A549 (cell line): ENCODE measurements at regions not wholly inside any gene's neighbourhood (a gene's known extent, or its start where the extent isn't known, plus 50 kb on each side); places are given as distances from the start of the nearest gene placed in this dataset.

Experiments
- ATAC-seq, 2 experiments: fragments of 200-7000 bp in 1 of 2; fragments of >200 bp in 1 of 2; cut with Nextera tagmentation in 1 of 2; cut with Tn5 transposase in 1 of 2; 3 replicates each; pipeline versions ENCODE4 v1.8.0 to v1.9.1; 2018 to 2020; ENCODE audit warnings: mild to moderate bottlenecking in 1 of 2, moderate library complexity in 1 of 2
- CTCF ChIA-PET: fragments of 300-600 bp; sonication (Branson Sonifier 250); formaldehyde crosslinking; extraction: SDS; loops from one replicate; lab custom pipeline; 2021; ENCODE audit warnings: antibody characterized with exemption, inconsistent platforms; lab: Yijun Ruan, JAX
- POLR2A ChIA-PET: fragments of 350-600 bp; formaldehyde crosslinking; extraction: SDS; loops from one replicate; lab custom pipeline; 2021; ENCODE audit warnings: antibody characterized with exemption, inconsistent platforms; lab: Yijun Ruan, JAX
- DNase-seq, 2 experiments: peaks; one replicate each; pipeline versions ENCODE4 v3.0.0 to v3.0.0-alpha.2; 2011 to 2016; ENCODE audit warnings: low read depth in 1 of 2, low spot score in 1 of 2
- FAIRE-seq: peaks from 2 replicates; lab custom pipeline; 2011; peaks lifted over from hg19 to GRCh38; lab: Jason Lieb, UNC
- H3K27ac ChIP-seq, 2 experiments: fragments of >200 bp; sonication (Bioruptor Twin); formaldehyde crosslinking; 3 replicates each; pipeline ENCODE4 v1.5.1; 2016 to 2017
- H3K4me1 ChIP-seq: fragments of >200 bp; sonication (Bioruptor Twin); formaldehyde crosslinking; 3 replicates; pipeline ENCODE4 v1.6.1; 2016
- H3K4me2 ChIP-seq: fragments of >200 bp; sonication (Bioruptor Twin); formaldehyde crosslinking; 3 replicates; pipeline ENCODE4 v1.6.1; 2016
- H3K4me3 ChIP-seq: fragments of >200 bp; sonication (Bioruptor Twin); formaldehyde crosslinking; 3 replicates; pipeline ENCODE4 v1.5.1; 2016
- H3K9me3 ChIP-seq: fragments of >200 bp; sonication (Bioruptor Twin); formaldehyde crosslinking; 3 replicates; pipeline ENCODE4 v1.6.1; 2016
- CBX2 ChIP-seq: fragments of 200-600 bp; sonication (generic); IDR thresholded peaks from 2 replicates; pipeline ENCODE4 v1.6.1; 2016; ENCODE audit warnings: low read depth, mild to moderate bottlenecking, borderline replicate concordance
- CEBPB ChIP-seq, 2 experiments: fragments of >200 bp in 1 of 2; sonication (Bioruptor Twin) in 1 of 2; formaldehyde crosslinking in 1 of 2; IDR thresholded peaks; 2 replicates each; pipeline ENCODE4 v1.6.1; 2012 to 2016
- CHD2 ChIP-seq: fragments of 150-350 bp; IDR thresholded peaks from 2 replicates; pipeline ENCODE4 v1.6.1; 2014; ENCODE audit warnings: low read length; ENCODE audit not compliant: partially characterized antibody
- EHMT2 ChIP-seq: fragments of 200-600 bp; sonication (generic); IDR thresholded peaks from 2 replicates; pipeline ENCODE4 v1.6.1; 2016; ENCODE audit warnings: antibody characterized with exemption, low read depth, mild to moderate bottlenecking, moderate library complexity
- FOSL2 ChIP-seq, 2 experiments: fragments of 450-650 bp in 1 of 2; fragments of >200 bp in 1 of 2; sonication (Bioruptor Twin) in 1 of 2; formaldehyde crosslinking; IDR thresholded peaks; 2 replicates each; pipeline versions ENCODE4 v1.5.0 to v1.6.1; 2016 to 2020; ENCODE audit warnings: mild to moderate bottlenecking in 1 of 2, moderate library complexity in 1 of 2
- GATA3 ChIP-seq: IDR thresholded peaks from 2 replicates; pipeline ENCODE4 v1.6.1; 2012; ENCODE audit warnings: borderline replicate concordance
- HOXB13 ChIP-seq: fragments of 250-450 bp; sonication (Bioruptor Pico); IDR thresholded peaks from 2 replicates; pipeline ENCODE4 v1.5.0; 2020; ENCODE audit warnings: low read depth, mild to moderate bottlenecking, moderate library complexity
- HOXB5 ChIP-seq: fragments of 250-450 bp; sonication (Bioruptor Pico); IDR thresholded peaks from 2 replicates; pipeline ENCODE4 v1.5.0; 2020; ENCODE audit warnings: mild to moderate bottlenecking, moderate library complexity
- JUNB ChIP-seq: fragments of >200 bp; sonication (Bioruptor Twin); formaldehyde crosslinking; IDR thresholded peaks from 2 replicates; pipeline ENCODE4 v1.6.1; 2016
- KDM1A ChIP-seq: fragments of 200-600 bp; sonication (generic); IDR thresholded peaks from 2 replicates; pipeline ENCODE4 v1.6.1; 2016; ENCODE audit warnings: low read depth, mild to moderate bottlenecking
- KDM5A ChIP-seq: fragments of 200-600 bp; sonication (generic); IDR thresholded peaks from 2 replicates; pipeline ENCODE4 v1.6.1; 2016; ENCODE audit warnings: antibody characterized with exemption, mild to moderate bottlenecking
- NFE2L2 ChIP-seq: fragments of 150-350 bp; conservative IDR thresholded peaks from 2 replicates; pipeline ENCODE4 v1.6.1; 2014; ENCODE audit warnings: low read length
- NPAS2 ChIP-seq: fragments of 250-450 bp; sonication (Bioruptor Pico); IDR thresholded peaks from 2 replicates; pipeline ENCODE4 v1.8.0; 2022; ENCODE audit warnings: mild to moderate bottlenecking, moderate library complexity, borderline replicate concordance
- NR3C1 ChIP-seq: fragments of >200 bp; sonication (Bioruptor Twin); formaldehyde crosslinking; IDR thresholded peaks from 3 replicates; pipeline ENCODE4 v1.6.1; 2017
- POLR2AphosphoS2 ChIP-seq: conservative IDR thresholded peaks from 2 replicates; pipeline ENCODE4 v1.6.1; 2012; ENCODE audit warnings: low read length, improper control_type of control experiment, inconsistent platforms
- RAD21 ChIP-seq, 2 experiments: fragments of >200 bp in 1 of 2; sonication (Bioruptor Twin) in 1 of 2; formaldehyde crosslinking in 1 of 2; IDR thresholded peaks in 1 of 2; conservative IDR thresholded peaks in 1 of 2; 2 replicates in 1 of 2; 3 replicates in 1 of 2; pipeline ENCODE4 v1.6.1; 2012 to 2018; ENCODE audit warnings: inconsistent platforms in 1 of 2
- RARB ChIP-seq: fragments of 250-450 bp; sonication (Bioruptor Pico); IDR thresholded peaks from 2 replicates; pipeline ENCODE4 v1.8.0; 2021; ENCODE audit warnings: mild to moderate bottlenecking, moderate library complexity
- RCOR1 ChIP-seq: fragments of 150-350 bp; IDR thresholded peaks from 2 replicates; pipeline ENCODE4 v1.6.1; 2014; ENCODE audit warnings: antibody characterized with exemption, low read length, low read depth
- RFX5 ChIP-seq: fragments of 450-650 bp; IDR thresholded peaks from 2 replicates; pipeline ENCODE4 v1.7.1; 2014; ENCODE audit warnings: antibody characterized with exemption, mild to moderate bottlenecking, moderate library complexity
- SREBF2 ChIP-seq: fragments of 450-650 bp; IDR thresholded peaks from 2 replicates; pipeline ENCODE4 v1.6.1; 2014; ENCODE audit warnings: mild to moderate bottlenecking, moderate library complexity
- TFCP2L1 ChIP-seq: fragments of 250-450 bp; sonication (Bioruptor Pico); IDR thresholded peaks from 2 replicates; pipeline ENCODE4 v1.5.0; 2021; ENCODE audit warnings: mild to moderate bottlenecking
- ZC3H11A ChIP-seq: fragments of 450-650 bp; IDR thresholded peaks from 2 replicates; pipeline ENCODE4 v1.6.1; 2014; ENCODE audit warnings: antibody characterized with exemption, mild to moderate bottlenecking
- ZFP36 ChIP-seq: fragments of 450-650 bp; IDR thresholded peaks from 2 replicates; pipeline ENCODE4 v1.6.1; 2014; ENCODE audit warnings: borderline replicate concordance; ENCODE audit not compliant: partially characterized antibody
- ZSCAN20 ChIP-seq: fragments of 250-450 bp; sonication (Bioruptor Pico); IDR thresholded peaks from 2 replicates; pipeline ENCODE4 v1.8.0; 2022; ENCODE audit warnings: mild to moderate bottlenecking, moderate library complexity
- WGBS: methylation state at CpG from one replicate; pipeline ENCODE4 v1.1.6; 2017; ENCODE audit errors: missing lambda C conversion rate; 5-methylcytosine and 5-hydroxymethylcytosine counted together
- TF ChIP-seq, protein P1 (sequence below): fragments of 200-600 bp; sonication (generic); IDR thresholded peaks from 2 replicates; pipeline ENCODE4 v1.6.1; 2016; ENCODE audit warnings: antibody characterized with exemption, mild to moderate bottlenecking, moderate library complexity
- TF ChIP-seq, protein P2 (sequence below): fragments of 250-450 bp; sonication (Bioruptor Pico); IDR thresholded peaks from 2 replicates; pipeline ENCODE4 v1.5.0; 2020; ENCODE audit warnings: low read depth, mild to moderate bottlenecking, moderate library complexity
- TF ChIP-seq, protein P3 (sequence below): fragments of >200 bp; sonication (Bioruptor Twin); formaldehyde crosslinking; IDR thresholded peaks from 3 replicates; pipeline ENCODE4 v1.6.1; 2016

DNA sequence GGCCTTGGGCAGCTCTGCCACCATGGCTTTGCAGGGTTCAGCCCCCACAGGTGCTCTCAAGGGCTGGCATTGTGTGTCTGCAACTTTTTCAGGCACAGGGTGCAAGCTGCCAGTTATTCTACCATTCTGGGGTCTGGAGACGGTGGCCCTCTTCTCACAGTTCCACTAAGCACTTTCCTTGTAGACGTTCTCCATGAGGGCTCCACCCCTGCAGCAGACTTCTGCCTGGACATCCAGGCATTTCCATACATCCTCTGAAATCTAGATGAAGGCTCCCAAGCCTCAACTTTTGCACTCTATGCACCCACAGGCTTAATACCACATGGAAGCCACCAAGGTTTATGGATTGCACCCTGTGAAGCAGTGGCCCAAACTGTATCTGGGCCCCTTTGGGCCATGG is 91.0 kb upstream of the RND3 start:
- H3K4me2 ChIP-seq = no peak overlapping the region
- no peak for TF ChIP-seq NPAS2 (CRISPR knock-in tag)
- TF ChIP-seq RAD21 (conservative IDR thresholded peaks at IDR 0.05 in 1 of 2, IDR thresholded peaks at IDR 0.05 in 1 of 2) = no peak
- peak; percentile 14 for TF ChIP-seq ZFP36
- TF ChIP-seq, all 56 proteins: peak for 1
- CTCF ChIA-PET = interaction anchor here (1.0 kb wide), 1 partner anchor 32 kb away, joined by 3 read pairs; no protein-coding TSS in a partner anchor
- DNase-seq = no peak
- POLR2A ChIA-PET = no interaction called here
- Histone ChIP-seq H3K27ac (no peak overlapping the region), H3K9me3 (peaks cover 22% of the 10 kb centered on the region), H3K4me1 (no peaks in the 10 kb centered on the region), H3K4me3 (no peak overlapping the region)
- ATAC-seq = no peak
- FAIRE-seq = no peak
- WGBS = 72% methylated on average over 2 of the region's 2 CpGs

DNA sequence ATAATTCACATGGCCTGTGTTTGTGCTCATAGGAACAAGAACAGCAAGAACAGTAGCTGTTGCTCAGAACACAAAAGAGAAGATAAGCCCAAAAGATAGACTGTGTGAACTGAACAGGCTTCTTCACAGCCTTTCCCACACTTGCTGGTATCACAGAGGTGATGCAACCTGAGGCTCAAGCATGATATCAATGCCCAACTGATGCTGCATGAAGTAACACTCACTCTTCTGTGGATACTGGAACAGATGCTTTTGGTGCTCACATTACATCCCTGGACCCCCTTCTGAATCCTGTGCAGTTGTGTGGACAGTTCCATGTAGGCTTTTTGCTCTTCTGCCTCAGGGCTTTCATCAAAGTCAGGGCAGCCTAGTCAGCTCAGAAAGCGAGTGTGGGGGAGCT is 88.4 kb upstream of the RND3 start:
- DNase-seq = no peak
- CTCF ChIA-PET = interaction anchor here (1.5 kb wide), 1 partner anchor 46 kb away, joined by 3 read pairs; no protein-coding TSS in a partner anchor
- Histone ChIP-seq H3K27ac (peak overlapping the region in 1 of 2 experiments; percentile 39; a peak in 2 of 6 replicates), H3K4me2 (no peak overlapping the region), H3K9me3 (peaks cover 22% of the 10 kb centered on the region), H3K4me3 (no peak overlapping the region), H3K4me1 (peaks cover 8% of the 10 kb centered on the region)
- POLR2A ChIA-PET = no interaction called here
- TF ChIP-seq, protein P1, sequence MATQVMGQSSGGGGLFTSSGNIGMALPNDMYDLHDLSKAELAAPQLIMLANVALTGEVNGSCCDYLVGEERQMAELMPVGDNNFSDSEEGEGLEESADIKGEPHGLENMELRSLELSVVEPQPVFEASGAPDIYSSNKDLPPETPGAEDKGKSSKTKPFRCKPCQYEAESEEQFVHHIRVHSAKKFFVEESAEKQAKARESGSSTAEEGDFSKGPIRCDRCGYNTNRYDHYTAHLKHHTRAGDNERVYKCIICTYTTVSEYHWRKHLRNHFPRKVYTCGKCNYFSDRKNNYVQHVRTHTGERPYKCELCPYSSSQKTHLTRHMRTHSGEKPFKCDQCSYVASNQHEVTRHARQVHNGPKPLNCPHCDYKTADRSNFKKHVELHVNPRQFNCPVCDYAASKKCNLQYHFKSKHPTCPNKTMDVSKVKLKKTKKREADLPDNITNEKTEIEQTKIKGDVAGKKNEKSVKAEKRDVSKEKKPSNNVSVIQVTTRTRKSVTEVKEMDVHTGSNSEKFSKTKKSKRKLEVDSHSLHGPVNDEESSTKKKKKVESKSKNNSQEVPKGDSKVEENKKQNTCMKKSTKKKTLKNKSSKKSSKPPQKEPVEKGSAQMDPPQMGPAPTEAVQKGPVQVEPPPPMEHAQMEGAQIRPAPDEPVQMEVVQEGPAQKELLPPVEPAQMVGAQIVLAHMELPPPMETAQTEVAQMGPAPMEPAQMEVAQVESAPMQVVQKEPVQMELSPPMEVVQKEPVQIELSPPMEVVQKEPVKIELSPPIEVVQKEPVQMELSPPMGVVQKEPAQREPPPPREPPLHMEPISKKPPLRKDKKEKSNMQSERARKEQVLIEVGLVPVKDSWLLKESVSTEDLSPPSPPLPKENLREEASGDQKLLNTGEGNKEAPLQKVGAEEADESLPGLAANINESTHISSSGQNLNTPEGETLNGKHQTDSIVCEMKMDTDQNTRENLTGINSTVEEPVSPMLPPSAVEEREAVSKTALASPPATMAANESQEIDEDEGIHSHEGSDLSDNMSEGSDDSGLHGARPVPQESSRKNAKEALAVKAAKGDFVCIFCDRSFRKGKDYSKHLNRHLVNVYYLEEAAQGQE = no peak
- no peak for TF ChIP-seq GATA3
- no peak for TF ChIP-seq NR3C1
- TF ChIP-seq NFE2L2 = no peak
- no peak for TF ChIP-seq ZSCAN20 (CRISPR knock-in tag)
- TF ChIP-seq RARB (CRISPR knock-in tag) = no peak
- no peak for TF ChIP-seq NPAS2 (CRISPR knock-in tag)
- no peak for TF ChIP-seq ZC3H11A
- TF ChIP-seq TFCP2L1 = no peak
- no peak for TF ChIP-seq HOXB13 (CRISPR knock-in tag)
- no peak for TF ChIP-seq CBX2
- TF ChIP-seq KDM5A = no peak
- no peak for TF ChIP-seq KDM1A
- no peak for TF ChIP-seq JUNB
- no peak for TF ChIP-seq ZFP36
- TF ChIP-seq HOXB5 (CRISPR knock-in tag) = no peak
- peak in 1 of 2 experiments; percentile 43; a peak in 1 of 6 replicates for ATAC-seq
- no peak for FAIRE-seq
- 83% methylated on average over 1 of the region's 1 CpG for WGBS

DNA sequence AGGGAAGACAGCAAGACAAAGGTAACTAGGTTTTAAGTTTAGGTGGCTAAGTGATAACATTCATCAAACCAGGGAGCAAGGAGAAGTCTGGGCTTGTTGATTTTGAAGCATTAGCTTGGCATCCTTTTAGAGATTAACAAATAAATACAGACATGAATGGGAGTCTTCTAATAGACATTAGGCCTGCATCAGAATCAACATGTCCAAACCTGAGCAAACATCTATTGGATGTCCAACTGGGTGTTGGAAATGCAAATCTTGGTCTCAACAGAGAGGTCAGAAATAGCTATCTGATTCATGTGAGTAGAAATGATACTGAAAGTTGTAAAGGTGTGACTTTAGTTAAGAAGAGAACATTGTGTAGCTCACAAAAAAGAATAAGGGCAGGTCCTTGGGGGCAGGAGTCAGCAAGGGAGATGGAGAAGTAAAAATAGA is 85.5 kb upstream of the RND3 start:
- DNase-seq (no peak), ATAC-seq (no peak), FAIRE-seq (no peak)
- Histone ChIP-seq H3K4me3 (no peak overlapping the region), H3K27ac (peak overlapping the region; percentile 1 to 73; a peak in 4 of 6 replicates), H3K4me2 (no peak overlapping the region), H3K4me1 (peaks cover 25% of the 10 kb centered on the region), H3K9me3 (peaks cover 4% of the 10 kb centered on the region; the same call in 2 of the 3 replicates)
- CTCF ChIA-PET = no interaction called here
- TF ChIP-seq, protein P2, sequence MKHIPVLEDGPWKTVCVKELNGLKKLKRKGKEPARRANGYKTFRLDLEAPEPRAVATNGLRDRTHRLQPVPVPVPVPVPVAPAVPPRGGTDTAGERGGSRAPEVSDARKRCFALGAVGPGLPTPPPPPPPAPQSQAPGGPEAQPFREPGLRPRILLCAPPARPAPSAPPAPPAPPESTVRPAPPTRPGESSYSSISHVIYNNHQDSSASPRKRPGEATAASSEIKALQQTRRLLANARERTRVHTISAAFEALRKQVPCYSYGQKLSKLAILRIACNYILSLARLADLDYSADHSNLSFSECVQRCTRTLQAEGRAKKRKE (CRISPR knock-in tag) = no peak
- TF ChIP-seq, protein P3, sequence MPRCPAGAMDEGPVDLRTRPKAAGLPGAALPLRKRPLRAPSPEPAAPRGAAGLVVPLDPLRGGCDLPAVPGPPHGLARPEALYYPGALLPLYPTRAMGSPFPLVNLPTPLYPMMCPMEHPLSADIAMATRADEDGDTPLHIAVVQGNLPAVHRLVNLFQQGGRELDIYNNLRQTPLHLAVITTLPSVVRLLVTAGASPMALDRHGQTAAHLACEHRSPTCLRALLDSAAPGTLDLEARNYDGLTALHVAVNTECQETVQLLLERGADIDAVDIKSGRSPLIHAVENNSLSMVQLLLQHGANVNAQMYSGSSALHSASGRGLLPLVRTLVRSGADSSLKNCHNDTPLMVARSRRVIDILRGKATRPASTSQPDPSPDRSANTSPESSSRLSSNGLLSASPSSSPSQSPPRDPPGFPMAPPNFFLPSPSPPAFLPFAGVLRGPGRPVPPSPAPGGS = no peak
- no peak for TF ChIP-seq RARB (CRISPR knock-in tag)
- no peak for TF ChIP-seq CHD2
- TF ChIP-seq POLR2AphosphoS2 = no peak
- TF ChIP-seq ZFP36 = no peak
- TF ChIP-seq RCOR1 = no peak
- TF ChIP-seq CEBPB (IDR thresholded peaks at IDR 0.05) = no peak
- TF ChIP-seq RFX5 = no peak
- TF ChIP-seq FOSL2 (IDR thresholded peaks at IDR 0.05) = no peak
- TF ChIP-seq FOSL2 (CRISPR knock-in tag; IDR thresholded peaks at IDR 0.05) = no peak
- no peak for TF ChIP-seq EHMT2
- no peak for TF ChIP-seq SREBF2
- POLR2A ChIA-PET = no interaction called here
